SK-N-SH (cell line): ENCODE measurements at regions not wholly inside any gene's neighbourhood (a gene's known extent, or its start where the extent isn't known, plus 50 kb on each side); places are given as distances from the start of the nearest gene placed in this dataset.

Experiments
- CTCF ChIA-PET: fragments of 300-600, 350-600 bp; formaldehyde crosslinking; extraction: SDS; loops from one replicate; lab custom pipeline; 2021; lab: Yijun Ruan, JAX
- POLR2A ChIA-PET: fragments of 350-600 bp; sonication (Branson Sonifier 250); formaldehyde crosslinking; extraction: SDS; loops from one replicate; lab custom pipeline; 2020; ENCODE audit warnings: antibody characterized with exemption, inconsistent platforms; lab: Yijun Ruan, JAX
- DNase-seq: peaks from one replicate; pipeline ENCODE4 v3.0.0; 2012
- H2AFZ ChIP-seq: fragments of 200-600 bp; sonication (generic); 2 replicates; pipeline ENCODE4 v1.8.1; 2016; ENCODE audit warnings: antibody characterized with exemption, mild to moderate bottlenecking, low read depth
- H3F3A ChIP-seq: fragments of 200-600 bp; sonication (generic); replicated peaks from 2 replicates; pipeline ENCODE3; 2016; ENCODE audit warnings: antibody characterized with exemption, mild to moderate bottlenecking; ENCODE audit not compliant: insufficient read depth
- H3K27ac ChIP-seq, 2 experiments: fragments of 200-500 bp in 1 of 2; fragments of 200-600 bp in 1 of 2; sonication (Bioruptor generic) in 1 of 2; sonication (generic), shearing (Covaris generic) in 1 of 2; 2 replicates each; pipeline versions ENCODE4 v1.5.1 to v1.6.1; 2014 to 2016; ENCODE audit warnings: low read depth in 2 of 2, inconsistent platforms in 1 of 2, low read length in 1 of 2, mild to moderate bottlenecking in 1 of 2, mixed read lengths in 1 of 2
- H3K27me3 ChIP-seq: fragments of 200-600 bp; sonication (generic), shearing (Covaris generic); 2 replicates; pipeline ENCODE4 v1.6.1; 2016; ENCODE audit warnings: mixed run types; ENCODE audit not compliant: insufficient read depth
- H3K36me3 ChIP-seq, 2 experiments: fragments of 200-500 bp in 1 of 2; fragments of 200-600 bp in 1 of 2; sonication (Bioruptor generic) in 1 of 2; sonication (generic) in 1 of 2; replicated peaks in 1 of 2; 2 replicates each; pipeline versions ENCODE3 to v1.5.1; 2014 to 2016; ENCODE audit warnings: low read length in 1 of 2, mild to moderate bottlenecking in 1 of 2; ENCODE audit not compliant: insufficient read depth in 2 of 2, control insufficient read depth in 1 of 2
- H3K4me1 ChIP-seq, 2 experiments: fragments of 200-500 bp in 1 of 2; fragments of 200-600 bp in 1 of 2; sonication (Bioruptor generic) in 1 of 2; sonication (generic), shearing (Covaris generic) in 1 of 2; 2 replicates each; pipeline versions ENCODE4 v1.5.1 to v1.6.1; 2014 to 2016; ENCODE audit warnings: low read depth in 1 of 2, low read length in 1 of 2, mixed run types in 1 of 2; ENCODE audit not compliant: insufficient read depth in 2 of 2, control insufficient read depth in 1 of 2
- H3K4me2 ChIP-seq: fragments of 200-600 bp; sonication (generic), shearing (Covaris generic); 2 replicates; pipeline ENCODE4 v1.6.1; 2017; ENCODE audit warnings: mixed run types
- H3K4me3 ChIP-seq, 2 experiments: fragments of 200-500 bp in 1 of 2; fragments of 200-600 bp in 1 of 2; sonication (Bioruptor generic) in 1 of 2; sonication (generic), shearing (Covaris generic) in 1 of 2; 2 replicates each; pipeline versions ENCODE4 v1.5.1 to v1.8.1; 2014 to 2016; ENCODE audit warnings: low read depth in 2 of 2, inconsistent platforms in 1 of 2, low read length in 1 of 2, mild to moderate bottlenecking in 1 of 2, mixed read lengths in 1 of 2, moderate library complexity in 1 of 2
- H3K79me2 ChIP-seq: fragments of 200-600 bp; sonication (generic); 2 replicates; pipeline ENCODE4 v1.8.1; 2017; ENCODE audit warnings: mild to moderate bottlenecking; ENCODE audit not compliant: insufficient read depth
- H3K9ac ChIP-seq: fragments of 200-600 bp; sonication (generic); 2 replicates; pipeline ENCODE4 v1.6.1; 2017; ENCODE audit warnings: mixed run types
- H3K9me2 ChIP-seq: fragments of 200-600 bp; sonication (generic); 2 replicates; pipeline ENCODE4 v1.6.1; 2017; ENCODE audit warnings: mixed run types
- H3K9me3 ChIP-seq: fragments of 200-600 bp; sonication (generic); 2 replicates; pipeline ENCODE4 v1.6.1; 2017; ENCODE audit warnings: mixed run types, mild to moderate bottlenecking, moderate library complexity
- H4K20me1 ChIP-seq: fragments of 200-600 bp; sonication (generic); 2 replicates; pipeline ENCODE4 v1.6.1; 2017; ENCODE audit warnings: mild to moderate bottlenecking, mixed run types; ENCODE audit not compliant: insufficient read depth
- CHD2 ChIP-seq: fragments of 150-350 bp; IDR thresholded peaks from 2 replicates; pipeline ENCODE4 v1.6.1; 2018; ENCODE audit warnings: low read length; ENCODE audit not compliant: partially characterized antibody
- CTCF ChIP-seq: fragments of 200-600 bp; sonication (generic); IDR thresholded peaks from 2 replicates; pipeline ENCODE4 v1.6.1; 2017; ENCODE audit warnings: antibody characterized with exemption, mild to moderate bottlenecking, moderate library complexity
- EP300 ChIP-seq, 2 experiments: IDR thresholded peaks; 2 replicates each; pipeline versions ENCODE4 v1.4.0 to v1.6.1; 2012; ENCODE audit warnings: borderline replicate concordance in 1 of 2, low read depth in 1 of 2, low read length in 1 of 2
- FOSL2 ChIP-seq: IDR thresholded peaks from 2 replicates; pipeline ENCODE4 v1.4.0; 2012; ENCODE audit warnings: low read depth, mild to moderate bottlenecking, moderate library complexity, borderline replicate concordance
- GABPA ChIP-seq: IDR thresholded peaks from 2 replicates; pipeline ENCODE4 v1.4.0; 2012; ENCODE audit warnings: low read depth, mild to moderate bottlenecking
- GATA2 ChIP-seq: sonication (generic); formaldehyde crosslinking; IDR thresholded peaks from 2 replicates; pipeline ENCODE4 v1.5.0; 2020; ENCODE audit warnings: mild to moderate bottlenecking, missing genetic modification reagents
- JUND ChIP-seq: IDR thresholded peaks from 2 replicates; pipeline ENCODE4 v1.4.0; 2012
- MXI1 ChIP-seq: IDR thresholded peaks from 2 replicates; pipeline ENCODE4 v1.6.1; 2012; ENCODE audit warnings: mild to moderate bottlenecking, low read depth, low read length, improper control_type of control experiment
- POLR2AphosphoS5 ChIP-seq: IDR thresholded peaks from 2 replicates; pipeline ENCODE4 v1.6.1; 2012; ENCODE audit warnings: low read depth, low read length
- RAD21 ChIP-seq: IDR thresholded peaks from 2 replicates; pipeline ENCODE4 v1.6.1; 2012; ENCODE audit warnings: mild to moderate bottlenecking, low read length
- REST ChIP-seq: IDR thresholded peaks from 2 replicates; pipeline ENCODE4 v1.6.1; 2012; ENCODE audit warnings: mild to moderate bottlenecking, low read depth, low read length, moderate library complexity
- RXRA ChIP-seq: IDR thresholded peaks from 2 replicates; pipeline ENCODE4 v1.4.0; 2012; ENCODE audit warnings: low read depth, mild to moderate bottlenecking, borderline replicate concordance
- SIN3A ChIP-seq: IDR thresholded peaks from 2 replicates; pipeline ENCODE4 v1.6.1; 2012; ENCODE audit warnings: low read depth, mild to moderate bottlenecking, low read length, moderate library complexity, borderline replicate concordance
- TEAD4 ChIP-seq: IDR thresholded peaks from 2 replicates; pipeline ENCODE4 v1.4.0; 2012; ENCODE audit warnings: mild to moderate bottlenecking, borderline replicate concordance; ENCODE audit not compliant: insufficient read depth
- USF1 ChIP-seq: IDR thresholded peaks from 2 replicates; pipeline ENCODE4 v1.4.0; 2012; ENCODE audit warnings: low read depth, borderline replicate concordance
- USF2 ChIP-seq: fragments of 150-350 bp; IDR thresholded peaks from 2 replicates; pipeline ENCODE4 v1.6.1; 2017; ENCODE audit warnings: antibody characterized with exemption, low read length, low read depth, borderline replicate concordance
- ZBTB33 ChIP-seq: IDR thresholded peaks from 2 replicates; pipeline ENCODE4 v1.4.0; 2012; ENCODE audit warnings: low read depth, borderline replicate concordance
- WGBS: methylation state at CpG from one replicate; pipeline ENCODE4 v1.1.6; 2017; ENCODE audit warnings: low lambda C conversion rate; 5-methylcytosine and 5-hydroxymethylcytosine counted together

- Histone ChIP-seq H3K36me3 (no peaks in the 10 kb centered on the region), H3F3A (no peaks in the 10 kb centered on the region), H3K27me3 (no peaks in the 10 kb centered on the region; the same call in 1 of the 2 replicates), H3K4me3 (no peak overlapping the region), H4K20me1 (no peaks in the 10 kb centered on the region), H2AFZ (no peak overlapping the region), H3K79me2 (no peaks in the 10 kb centered on the region), H3K9me3 (no peaks in the 10 kb centered on the region), H3K9me2 (no peaks in the 10 kb centered on the region), H3K4me2 (no peak overlapping the region), H3K4me1 (peaks cover 0 to 10% of the 10 kb centered on the region in 2 experiments; a peak in 1 of 4 replicates), H3K27ac (no peak overlapping the region), H3K9ac (no peak overlapping the region)
- DNase-seq = no peak
- CTCF ChIA-PET = no interaction called here
- 90% methylated on average over 4 of the region's 4 CpGs for WGBS
- POLR2A ChIA-PET = no interaction called here
- no peak for TF ChIP-seq CTCF
- TF ChIP-seq USF2 = no peak
- TF ChIP-seq TEAD4 = no peak
- no peak for TF ChIP-seq EP300 (IDR thresholded peaks at IDR 0.05; ENCODE audit: borderline replicate concordance in 1 of 2, low read depth in 1 of 2, low read length in 1 of 2)
- no peak for TF ChIP-seq ZBTB33
- TF ChIP-seq GATA2 (CRISPR knock-in tag) = no peak
- no peak for TF ChIP-seq MXI1
- TF ChIP-seq USF1 = no peak
- no peak for TF ChIP-seq JUND
- no peak for TF ChIP-seq SIN3A
- TF ChIP-seq FOSL2 = no peak
- no peak for TF ChIP-seq CHD2
- TF ChIP-seq RXRA = no peak
- TF ChIP-seq REST = no peak
- no peak for TF ChIP-seq RAD21
- no peak for TF ChIP-seq GABPA
- no peak for TF ChIP-seq POLR2AphosphoS5
Measured at GRCh38 chr22:23380911-23381310, 199.2 kb downstream of the IGLL1 start.
